Middle frontal gyrus (tissue), 1 donor: ENCODE measurements at regions not wholly inside any gene's neighbourhood (a gene's known extent, or its start where the extent isn't known, plus 50 kb on each side); places are given as distances from the start of the nearest gene placed in this dataset.
"Not testable (repeated sequence)": the region's sequence is repeated elsewhere in the genome, so short reads cannot be mapped to it uniquely, and the experiment has no call there.

ENCODE experiments used
- DNase-seq: peaks from one replicate; pipeline ENCODE4 v3.0.0-alpha.2; 2015; ENCODE audit warnings: low spot score; ENCODE audit errors: extremely low spot score

DNA sequence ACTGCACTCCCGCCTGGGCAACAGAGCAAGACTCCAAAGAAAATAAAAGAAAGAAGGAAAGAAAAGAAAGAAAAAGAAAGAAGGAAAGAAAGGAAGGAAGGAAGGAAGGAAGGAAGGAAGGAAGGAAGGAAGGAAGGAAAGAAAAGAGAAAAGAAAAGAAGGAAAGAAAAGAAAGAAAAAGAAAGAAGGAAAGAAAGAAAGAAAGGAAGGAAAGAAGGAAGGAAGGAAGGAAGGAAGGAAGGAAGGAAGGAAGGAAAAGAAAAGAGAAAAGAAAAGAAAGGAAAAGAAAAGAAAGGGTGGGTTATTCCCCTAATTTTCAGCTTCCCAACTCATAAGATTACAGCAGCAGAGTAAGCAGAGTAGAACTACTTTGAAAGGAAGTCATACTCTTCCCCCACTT lies 64.4 kb downstream of the TMEM200C start:
- DNase-seq = not testable (repeated sequence)

DNA sequence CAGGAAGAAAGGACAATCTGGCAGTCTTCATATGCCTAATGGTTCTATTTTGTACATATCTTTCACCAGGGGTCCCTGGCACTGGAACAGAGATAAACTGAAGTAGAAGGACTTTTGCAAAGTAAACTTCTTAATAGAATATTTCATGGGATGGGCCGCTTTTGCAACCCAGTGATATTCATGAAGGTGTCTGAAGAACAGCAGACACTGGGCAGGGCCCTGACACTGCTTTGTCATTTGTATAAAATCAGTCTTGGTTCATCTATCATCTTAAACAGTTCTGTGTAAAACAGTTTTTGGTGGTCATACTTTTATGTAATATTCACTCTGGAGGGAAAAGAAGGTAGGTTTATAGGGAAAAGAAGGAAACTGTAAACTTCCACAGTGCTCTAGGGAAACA lies 66.4 kb downstream of the TMEM200C start:
- DNase-seq = no peak

GRCh38 chr18:5825663-5826062 lies 69.7 kb downstream of the TMEM200C start:
- DNase-seq = no peak

- no peak for DNase-seq
These were observed 70.8 kb downstream of the TMEM200C start for GRCh38 chr18:5824370-5824984.

DNA sequence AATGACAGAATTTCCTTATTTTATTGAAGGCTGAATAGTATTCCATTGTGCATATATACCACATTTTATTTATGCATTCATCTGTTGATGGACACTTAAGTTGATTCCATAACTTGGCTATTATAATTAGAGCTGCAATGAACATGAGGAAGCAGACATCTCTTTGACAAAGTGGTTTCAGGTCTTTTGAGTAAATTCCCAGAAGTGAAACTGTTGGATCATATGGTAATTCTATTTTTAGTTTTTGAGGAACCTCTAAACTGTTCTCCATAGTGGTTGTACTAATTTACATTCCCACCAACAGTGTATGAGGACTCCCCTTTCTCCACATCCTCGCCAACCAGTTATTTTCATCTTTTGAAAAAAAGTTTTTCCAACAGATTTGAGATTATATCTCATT lies 77.5 kb downstream of the TMEM200C start:
- no peak for DNase-seq

- DNase-seq = no peak
These were observed 88.5 kb downstream of the TMEM200C start for GRCh38 chr18:5806860-5807259.

DNA sequence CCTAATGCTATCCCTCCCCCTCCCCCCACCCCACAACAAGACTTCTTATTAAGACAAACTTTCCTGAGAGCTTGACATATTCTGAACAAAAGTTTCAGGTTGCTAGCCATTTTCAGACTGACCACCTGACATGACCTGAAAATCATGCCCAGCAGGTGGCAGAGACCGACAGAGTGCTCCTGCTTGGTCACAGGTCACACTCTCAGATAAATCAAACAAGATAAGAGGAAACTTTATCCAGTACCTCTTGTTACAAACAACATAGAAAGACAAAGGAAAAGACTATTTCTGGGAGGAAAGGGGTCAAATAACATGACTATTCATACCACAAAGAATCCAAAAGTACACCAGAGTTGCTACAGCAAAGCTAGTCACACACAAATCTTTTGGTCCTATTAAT lies 107.4 kb downstream of the TMEM200C start:
- DNase-seq = no peak

DNA sequence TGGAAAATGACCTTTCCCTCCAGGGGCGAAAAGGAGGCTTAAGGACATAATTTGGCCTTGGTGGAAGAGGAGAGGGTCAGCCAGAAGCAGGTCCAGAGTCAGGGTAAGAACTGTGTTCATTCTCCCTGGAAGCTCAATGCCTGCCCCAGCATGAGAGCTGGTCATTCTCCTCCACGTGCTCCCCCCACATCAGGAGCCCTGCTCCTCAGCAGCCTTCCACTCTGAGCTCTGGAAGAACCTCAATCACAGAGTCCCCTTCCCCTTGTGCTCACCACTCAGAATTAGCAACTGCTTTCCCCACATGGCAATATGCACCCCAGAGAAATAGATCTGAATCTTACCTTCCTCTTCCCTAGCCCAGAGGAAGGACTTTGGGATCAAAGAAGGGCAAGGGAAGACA lies 115.4 kb downstream of the TMEM200C start:
- no peak for DNase-seq

GRCh38 chr18:5772306-5773105 lies 122.8 kb downstream of the TMEM200C start:
- DNase-seq = no peak

- no peak for DNase-seq
These were observed 124.0 kb downstream of the TMEM200C start for GRCh38 chr18:5771343-5771742.

- no peak for DNase-seq
These were observed 125.1 kb downstream of the TMEM200C start for GRCh38 chr18:5770176-5770575.

DNA sequence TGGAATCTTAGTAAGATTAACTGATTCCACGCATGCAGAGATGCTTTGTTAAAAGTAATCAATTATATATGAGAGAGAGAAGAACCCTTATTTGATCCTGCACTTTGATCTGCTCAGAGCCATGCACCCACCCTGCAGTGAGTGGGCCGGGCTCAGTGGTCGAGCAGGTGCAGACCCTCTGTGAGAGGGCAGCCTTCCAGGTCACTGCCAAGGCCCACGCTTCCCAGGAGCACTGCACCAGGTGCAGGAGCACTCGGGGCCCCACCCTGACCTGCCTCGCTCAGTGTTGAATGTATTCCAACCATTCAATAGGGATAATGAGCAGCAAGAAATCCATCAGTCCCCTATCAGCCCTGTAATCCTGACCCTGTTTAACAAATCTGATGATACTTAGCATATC lies 126.9 kb downstream of the TMEM200C start:
- no peak for DNase-seq

- DNase-seq = no peak
These were observed 136.1 kb downstream of the TMEM200C start for GRCh38 chr18:5759194-5759593.

DNA sequence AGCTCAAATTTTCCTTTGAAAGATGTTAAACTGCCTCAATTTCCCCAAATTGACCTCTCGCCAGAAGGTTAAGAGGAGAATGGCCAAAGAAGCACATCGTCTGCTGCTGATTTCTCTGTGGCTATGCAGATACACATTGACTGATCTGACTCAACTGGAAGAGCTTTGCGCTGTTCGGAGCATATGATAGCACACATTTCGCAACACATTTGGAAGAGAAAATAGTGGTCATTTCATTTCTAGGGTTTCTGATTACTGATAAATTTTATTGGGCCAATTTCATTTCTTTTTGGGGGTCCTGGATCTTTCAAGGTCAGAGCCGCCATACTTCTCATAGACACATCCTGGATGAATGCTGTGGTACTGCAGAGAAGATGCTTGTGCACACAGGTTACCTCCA lies 138.5 kb downstream of the TMEM200C start:
- no peak for DNase-seq

DNA sequence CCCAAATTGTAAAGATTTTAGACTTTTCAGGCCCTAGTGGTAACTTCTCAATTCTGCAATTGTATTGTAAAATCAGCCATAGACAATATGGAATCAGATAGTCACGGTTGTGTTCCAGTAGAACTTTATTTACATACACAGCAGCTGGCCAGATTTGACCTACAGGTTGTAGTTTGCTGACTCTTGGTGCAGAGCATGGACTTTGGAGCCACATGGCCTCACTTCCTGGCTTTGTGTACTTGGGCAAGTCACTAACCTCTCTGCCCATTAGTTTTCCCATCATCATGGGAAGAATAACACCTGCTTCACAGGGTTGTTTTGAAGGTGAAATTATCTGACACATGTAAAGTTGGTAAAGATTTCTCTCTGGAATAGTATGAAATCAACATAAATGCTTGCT lies 147.6 kb downstream of the TMEM200C start:
- DNase-seq = no peak

DNA sequence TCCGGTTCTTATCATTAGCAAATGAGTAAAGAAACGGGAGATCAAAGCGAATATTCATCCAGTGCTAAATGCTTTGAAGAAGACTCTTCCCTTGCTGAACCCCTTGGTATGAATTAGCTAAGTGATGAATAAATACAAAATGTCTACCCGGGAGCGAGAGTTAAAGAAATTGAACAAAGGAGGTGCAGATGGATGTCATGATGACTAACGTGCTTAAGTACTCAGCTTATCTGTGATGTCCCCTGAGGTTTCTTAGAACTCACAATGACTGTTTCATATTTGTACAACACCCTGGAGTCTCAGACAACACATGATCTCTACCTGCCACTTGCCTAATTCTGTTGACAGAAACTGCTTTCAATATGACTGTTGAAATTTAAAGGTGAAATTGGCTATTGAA lies 148.5 kb downstream of the TMEM200C start:
- no peak for DNase-seq

DNA sequence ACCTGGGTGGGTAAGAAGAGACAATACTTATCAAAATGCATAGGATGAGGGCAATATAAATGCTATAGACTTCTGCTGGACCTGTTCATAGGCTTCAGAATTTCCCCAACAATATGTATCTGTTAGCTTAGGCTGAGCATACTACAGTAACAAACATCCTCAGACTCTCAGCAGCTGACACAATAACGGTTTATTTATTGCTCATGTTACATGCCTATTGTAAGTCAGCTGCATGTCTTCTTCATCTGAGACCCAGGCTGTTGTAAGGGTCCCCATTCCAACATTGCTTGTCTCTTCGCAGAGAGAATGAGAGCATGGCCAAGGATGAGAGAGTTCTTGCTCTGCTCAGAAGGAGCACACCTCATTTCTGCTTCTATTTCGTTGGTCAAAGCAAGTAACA lies 150.7 kb downstream of the TMEM200C start:
- no peak for DNase-seq

DNA sequence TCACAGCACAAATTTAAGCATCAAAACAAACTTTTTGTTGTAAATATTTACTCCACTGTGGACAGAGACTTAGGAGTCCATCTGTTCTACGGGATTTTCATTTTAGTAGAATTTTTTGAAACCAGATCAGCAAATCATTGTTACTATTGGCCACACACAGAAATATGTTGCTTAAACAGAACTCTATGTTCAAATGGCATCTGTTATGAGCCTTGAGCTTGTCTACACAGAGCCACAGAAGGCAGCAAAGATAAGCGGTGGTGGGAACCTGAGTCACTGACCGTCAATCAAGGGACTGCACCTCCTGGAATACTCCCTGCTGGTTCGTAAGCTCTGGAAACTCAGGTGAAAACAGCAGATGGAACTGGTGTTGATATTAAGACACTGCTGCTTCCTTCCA lies 156.8 kb downstream of the TMEM200C start:
- no peak for DNase-seq

- no peak for DNase-seq
These were observed 163.0 kb downstream of the TMEM200C start for GRCh38 chr18:5732318-5732717.

DNA sequence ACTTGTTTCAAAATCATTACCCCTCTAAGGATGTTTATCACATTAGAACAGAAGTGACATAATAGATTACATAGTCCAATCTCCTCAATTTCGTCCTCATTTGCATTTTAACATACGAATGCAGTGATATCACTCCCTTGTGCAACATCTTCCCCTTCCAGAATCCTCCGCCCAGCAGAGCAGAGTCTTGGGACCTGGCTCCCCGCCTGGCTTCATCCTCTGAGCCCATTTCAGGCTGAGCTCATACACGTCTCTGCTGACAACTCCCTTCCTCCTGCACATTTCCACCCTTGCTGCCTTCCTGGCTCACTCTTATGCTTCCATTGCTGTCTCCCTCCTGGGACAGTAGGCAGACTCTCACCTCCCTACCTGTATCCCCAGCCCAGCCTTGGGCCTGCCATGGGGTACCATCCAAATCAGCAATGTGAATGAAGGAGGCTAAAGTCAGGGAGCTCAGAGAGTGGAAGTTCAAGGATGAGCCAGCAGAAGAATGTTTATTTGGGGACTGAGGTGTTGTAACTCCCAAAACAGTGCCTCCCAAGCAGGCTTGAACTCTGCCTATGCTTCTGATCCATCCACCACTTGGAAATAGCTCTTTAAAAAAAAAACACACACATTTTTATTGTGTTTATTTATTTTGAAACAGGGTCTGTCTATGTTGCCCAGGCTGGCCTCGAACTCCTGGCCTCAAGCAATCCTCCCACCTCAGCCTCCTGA lies 165.2 kb downstream of the TMEM200C start:
- DNase-seq = no peak

GRCh38 chr18:5728531-5728930 lies 166.8 kb downstream of the TMEM200C start:
- no peak for DNase-seq

DNA sequence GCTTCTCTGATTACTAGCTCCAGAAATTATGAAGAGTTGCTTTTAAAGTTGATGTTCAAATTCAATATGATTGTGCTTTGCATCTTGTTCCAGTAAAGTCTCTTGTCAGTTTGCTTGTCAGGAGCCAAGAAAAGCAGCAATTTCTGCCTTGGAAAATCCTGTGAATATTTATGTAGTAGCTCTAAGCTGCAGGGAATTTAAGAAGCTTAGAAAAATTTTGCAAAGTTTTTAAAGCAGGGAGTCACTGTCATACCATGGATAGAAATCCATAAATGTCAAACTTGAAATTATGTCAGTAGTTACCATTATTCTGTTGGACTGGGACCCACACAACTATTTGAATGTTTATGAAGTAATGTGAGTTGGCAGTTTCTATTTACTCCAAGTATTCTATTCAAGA lies 169.3 kb downstream of the TMEM200C start:
- DNase-seq = no peak

- DNase-seq = no peak
These were observed 173.4 kb downstream of the TMEM200C start for GRCh38 chr18:5721924-5722323.
